T follicular helper cell (primary cell): ENCODE measurements at regions not wholly inside any gene's neighbourhood (a gene's known extent, or its start where the extent isn't known, plus 50 kb on each side); places are given as distances from the start of the nearest gene placed in this dataset.
"Not testable (repeated sequence)": the region's sequence is repeated elsewhere in the genome, so short reads cannot be mapped to it uniquely, and the experiment has no call there.

Experiments used
- DNase-seq: peaks from one replicate; pipeline ENCODE4 v3.0.0-alpha.2; 2020; ENCODE audit warnings: low read depth

GRCh38 chr6:140041571-140042332, 667.3 kb upstream of the CITED2 start:
- DNase-seq = no peak

GRCh38 chr6:140041056-140041455, 666.6 kb upstream of the CITED2 start:
- DNase-seq = no peak

GRCh38 chr6:140040396-140040795, 665.9 kb upstream of the CITED2 start:
- no peak for DNase-seq

DNA sequence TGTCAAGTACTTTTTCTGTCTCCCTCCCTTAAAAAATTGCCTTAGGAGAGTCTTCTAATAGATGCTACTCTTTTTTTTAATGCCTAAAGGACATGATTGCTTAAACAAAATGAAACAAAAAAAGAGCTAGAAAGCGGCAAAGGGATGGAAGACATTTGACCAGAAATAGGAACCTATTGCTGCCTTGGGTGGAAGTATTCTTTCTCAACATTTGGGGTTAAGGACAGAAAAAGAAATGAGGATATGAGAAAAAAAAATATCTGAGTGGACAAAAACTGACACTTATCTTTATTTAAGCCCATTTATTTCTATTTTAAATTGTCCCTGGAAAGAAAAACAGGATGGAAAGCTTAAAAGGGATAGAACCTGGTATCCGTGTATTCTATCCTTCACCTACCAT, 664.9 kb upstream of the CITED2 start:
- DNase-seq = no peak

- DNase-seq = no peak
Observed at GRCh38 chr6:140036196-140036595, 661.7 kb upstream of the CITED2 start.

- no peak for DNase-seq
Observed at GRCh38 chr6:140032189-140032588, 657.7 kb upstream of the CITED2 start.

- DNase-seq = no peak
Observed at GRCh38 chr6:140029551-140029950, 655.1 kb upstream of the CITED2 start.

- DNase-seq = no peak
Observed at GRCh38 chr6:140027219-140027618, 652.8 kb upstream of the CITED2 start.

GRCh38 chr6:140026546-140026945, 652.1 kb upstream of the CITED2 start:
- DNase-seq = no peak

- DNase-seq = no peak
Observed at GRCh38 chr6:140025171-140025570, 650.7 kb upstream of the CITED2 start.

DNA sequence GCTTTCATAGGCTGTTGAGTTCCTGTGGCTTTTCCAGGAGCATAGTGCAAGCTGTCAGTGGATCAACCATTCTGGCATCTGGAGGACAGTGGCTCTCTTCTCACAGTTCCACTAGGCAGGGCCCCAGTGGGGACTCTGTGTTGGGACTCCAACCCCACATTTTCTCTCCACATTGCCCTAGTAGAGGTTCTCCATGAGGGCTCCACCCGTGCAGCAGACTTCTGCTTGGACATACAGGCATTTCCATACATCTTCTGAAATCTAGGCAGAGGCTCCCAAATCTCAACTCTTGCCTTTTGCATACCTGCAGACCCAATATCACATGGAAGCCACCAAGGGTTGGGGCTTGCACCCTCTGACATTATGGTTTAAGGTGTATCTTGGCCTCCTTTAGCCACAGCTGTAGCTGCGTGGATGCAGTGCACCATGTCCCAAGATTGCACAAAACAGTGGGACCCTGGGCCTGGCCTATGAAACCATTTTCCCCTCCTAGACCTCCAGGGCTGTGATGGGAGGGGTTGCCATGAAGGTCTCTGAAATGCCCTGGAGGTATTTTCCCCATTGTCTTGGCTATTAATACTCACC, 645.9 kb upstream of the CITED2 start:
- DNase-seq = no peak

GRCh38 chr6:140018588-140018987, 644.1 kb upstream of the CITED2 start:
- DNase-seq = no peak

DNA sequence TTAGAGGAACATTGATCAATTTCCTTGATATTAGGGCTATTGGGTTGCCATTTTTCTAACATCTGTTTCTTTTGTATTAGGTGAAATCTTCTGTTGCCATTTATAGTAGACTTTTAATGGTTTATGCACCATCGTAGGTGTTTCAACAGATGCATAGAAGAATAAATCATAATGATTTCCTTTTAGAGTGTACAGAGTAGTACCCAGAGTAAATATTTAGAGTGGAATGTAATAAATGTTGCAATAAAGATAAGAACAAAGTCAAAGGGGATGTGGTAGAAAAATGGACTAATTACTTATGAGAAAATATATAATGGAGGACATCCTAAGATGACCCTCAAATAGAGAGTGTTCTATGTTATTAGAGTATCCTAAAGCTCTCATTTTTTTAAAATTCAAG, 643.0 kb upstream of the CITED2 start:
- DNase-seq = no peak

GRCh38 chr6:140012150-140012549, 637.7 kb upstream of the CITED2 start:
- DNase-seq = no peak

- DNase-seq = no peak
Observed at GRCh38 chr6:140011537-140011936, 637.1 kb upstream of the CITED2 start.

- DNase-seq = no peak
Observed at GRCh38 chr6:140009286-140009685, 634.8 kb upstream of the CITED2 start.

GRCh38 chr6:140007525-140007924, 633.1 kb upstream of the CITED2 start:
- no peak for DNase-seq

DNA sequence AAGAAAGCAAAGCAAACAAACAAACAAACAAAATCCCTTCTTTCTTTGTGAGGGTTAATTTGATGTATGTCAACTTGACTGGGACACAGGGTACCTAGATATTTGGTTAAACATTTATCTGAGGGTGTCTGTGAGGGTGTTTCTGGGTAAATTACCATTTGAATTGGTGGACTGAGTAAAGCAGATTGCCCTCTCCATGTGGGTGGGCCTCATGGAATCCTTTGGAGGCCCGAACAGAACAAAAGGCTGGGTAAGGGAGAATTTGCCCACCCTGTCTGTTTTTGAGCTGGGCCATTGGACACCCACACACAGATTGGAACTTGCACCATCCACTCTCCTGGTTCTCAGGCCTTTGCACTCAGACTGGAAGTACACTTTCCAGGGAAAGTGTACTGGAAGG, 628.8 kb upstream of the CITED2 start:
- no peak for DNase-seq

- DNase-seq = no peak
Observed at GRCh38 chr6:140002396-140003022, 628.1 kb upstream of the CITED2 start.

DNA sequence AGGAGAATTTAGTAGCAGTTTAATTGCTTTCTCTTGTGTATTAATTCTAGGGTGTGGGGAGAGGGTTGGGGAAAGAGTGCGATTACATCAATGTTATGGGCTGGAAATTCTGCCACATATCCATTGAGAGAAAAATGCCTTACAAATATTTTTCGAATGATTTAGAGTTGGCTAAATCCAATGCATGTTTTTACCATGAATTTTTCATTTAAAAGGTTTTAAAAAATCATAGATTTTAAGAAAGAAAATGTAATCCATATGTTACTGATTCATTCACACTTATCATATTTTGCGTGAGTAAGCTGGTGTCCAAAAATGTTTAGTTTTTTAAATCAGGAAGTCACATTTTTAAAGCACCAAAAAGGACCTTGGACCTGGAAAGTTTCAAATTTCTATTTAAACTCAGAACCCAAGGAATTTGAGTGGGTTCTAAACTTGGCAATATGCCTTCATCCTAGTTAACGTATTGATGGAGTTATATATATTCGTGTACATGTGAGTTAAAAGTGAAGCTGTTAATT, 627.4 kb upstream of the CITED2 start:
- DNase-seq = no peak

DNA sequence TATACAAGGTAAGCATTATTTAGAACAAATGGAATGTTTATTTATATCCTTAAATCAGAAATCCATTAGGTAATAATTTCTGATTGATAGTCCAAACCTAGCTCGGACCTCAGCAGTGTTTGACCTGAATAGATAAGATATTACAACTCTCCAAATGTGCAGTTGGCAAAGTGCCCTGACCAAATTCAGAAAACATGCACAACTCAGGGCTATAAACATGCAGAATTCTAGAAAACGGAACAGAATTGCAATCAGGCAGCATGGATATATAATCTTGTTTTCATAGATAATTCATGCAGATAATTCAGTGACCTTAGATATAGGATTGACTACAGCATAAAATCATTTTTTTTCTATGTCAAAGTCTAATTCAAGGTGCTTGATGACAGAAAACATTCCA, 626.6 kb upstream of the CITED2 start:
- DNase-seq = no peak

GRCh38 chr6:139999661-140000060, 625.2 kb upstream of the CITED2 start:
- DNase-seq = not testable (repeated sequence)

- not testable (repeated sequence) for DNase-seq
Observed at GRCh38 chr6:139998478-139998877, 624.0 kb upstream of the CITED2 start.
